Activated naive CD4-positive, alpha-beta T cell treated with anti-CD3 and anti-CD28 coated beads, Interleukin-2, amount 50 U/mL, for 24 hours (primary cell): ENCODE measurements at regions not wholly inside any gene's neighbourhood (a gene's known extent, or its start where the extent isn't known, plus 50 kb on each side); places are given as distances from the start of the nearest gene placed in this dataset.

Source experiments
- H3K27ac Mint-ChIP-seq: one replicate; pipeline ENCODE4 v1.8.0; 2021; ENCODE audit warnings: mild to moderate bottlenecking, mixed read lengths
- H3K27me3 Mint-ChIP-seq: one replicate; pipeline ENCODE4 v1.8.0; 2021; ENCODE audit warnings: mixed read lengths
- H3K36me3 Mint-ChIP-seq: one replicate; pipeline ENCODE4 v1.8.0; 2021; ENCODE audit warnings: mixed read lengths
- H3K4me1 Mint-ChIP-seq: one replicate; pipeline ENCODE4 v1.8.0; 2021; ENCODE audit warnings: mixed read lengths
- H3K4me3 Mint-ChIP-seq: one replicate; pipeline ENCODE4 v1.8.0; 2021; ENCODE audit warnings: mild to moderate bottlenecking, mixed read lengths
- H3K9me3 Mint-ChIP-seq: one replicate; pipeline ENCODE4 v1.8.0; 2021; ENCODE audit warnings: mixed read lengths

GRCh38 chr1:82697965-82698364 lies 897.2 kb downstream of the ADGRL2 start:
- no peaks in the 10 kb centered on the region for H3K36me3 Mint-ChIP-seq
- no peak overlapping the region for H3K27ac Mint-ChIP-seq
- no peaks in the 10 kb centered on the region for H3K4me1 Mint-ChIP-seq
- H3K4me3 Mint-ChIP-seq = no peak overlapping the region
- H3K9me3 Mint-ChIP-seq = peaks cover 5% of the 10 kb centered on the region
- H3K27me3 Mint-ChIP-seq = peaks cover 6% of the 10 kb centered on the region

GRCh38 chr1:82695443-82695842 lies 894.7 kb downstream of the ADGRL2 start:
- H3K4me3 Mint-ChIP-seq = no peak overlapping the region
- H3K4me1 Mint-ChIP-seq = no peaks in the 10 kb centered on the region
- H3K27me3 Mint-ChIP-seq = peaks cover 6% of the 10 kb centered on the region
- H3K9me3 Mint-ChIP-seq = peaks cover 5% of the 10 kb centered on the region
- H3K27ac Mint-ChIP-seq = no peak overlapping the region
- H3K36me3 Mint-ChIP-seq = no peaks in the 10 kb centered on the region

- H3K9me3 Mint-ChIP-seq = peaks cover 12% of the 10 kb centered on the region
- no peak overlapping the region for H3K27ac Mint-ChIP-seq
- peaks cover 4% of the 10 kb centered on the region for H3K27me3 Mint-ChIP-seq
- H3K36me3 Mint-ChIP-seq = no peaks in the 10 kb centered on the region
- no peaks in the 10 kb centered on the region for H3K4me1 Mint-ChIP-seq
- no peak overlapping the region for H3K4me3 Mint-ChIP-seq
These were observed 889.7 kb downstream of the ADGRL2 start for GRCh38 chr1:82690411-82690810.

- H3K36me3 Mint-ChIP-seq = no peaks in the 10 kb centered on the region
- no peak overlapping the region for H3K4me3 Mint-ChIP-seq
- no peak overlapping the region for H3K27ac Mint-ChIP-seq
- peaks cover 6% of the 10 kb centered on the region for H3K9me3 Mint-ChIP-seq
- H3K4me1 Mint-ChIP-seq = no peaks in the 10 kb centered on the region
- H3K27me3 Mint-ChIP-seq = no peaks in the 10 kb centered on the region
These were observed 888.5 kb downstream of the ADGRL2 start for GRCh38 chr1:82689217-82689616.

GRCh38 chr1:82686774-82687173 lies 886.0 kb downstream of the ADGRL2 start:
- H3K36me3 Mint-ChIP-seq = no peaks in the 10 kb centered on the region
- H3K9me3 Mint-ChIP-seq = peaks cover 6% of the 10 kb centered on the region
- H3K4me1 Mint-ChIP-seq = no peaks in the 10 kb centered on the region
- no peak overlapping the region for H3K4me3 Mint-ChIP-seq
- H3K27me3 Mint-ChIP-seq = no peaks in the 10 kb centered on the region
- no peak overlapping the region for H3K27ac Mint-ChIP-seq

- Mint-ChIP-seq H3K9me3 (no peaks in the 10 kb centered on the region), H3K27ac (no peak overlapping the region), H3K4me1 (no peaks in the 10 kb centered on the region), H3K4me3 (no peak overlapping the region), H3K36me3 (no peaks in the 10 kb centered on the region), H3K27me3 (no peaks in the 10 kb centered on the region)
These were observed 846.2 kb downstream of the ADGRL2 start for GRCh38 chr1:82646888-82647287.

- Mint-ChIP-seq H3K4me1 (no peaks in the 10 kb centered on the region), H3K36me3 (no peaks in the 10 kb centered on the region), H3K9me3 (no peaks in the 10 kb centered on the region), H3K4me3 (no peak overlapping the region), H3K27me3 (no peaks in the 10 kb centered on the region), H3K27ac (no peak overlapping the region)
These were observed 845.6 kb downstream of the ADGRL2 start for GRCh38 chr1:82646336-82646735.

- no peaks in the 10 kb centered on the region for H3K27me3 Mint-ChIP-seq
- H3K4me3 Mint-ChIP-seq = no peak overlapping the region
- H3K4me1 Mint-ChIP-seq = no peaks in the 10 kb centered on the region
- no peaks in the 10 kb centered on the region for H3K36me3 Mint-ChIP-seq
- H3K9me3 Mint-ChIP-seq = no peaks in the 10 kb centered on the region
- no peak overlapping the region for H3K27ac Mint-ChIP-seq
These were observed 843.6 kb downstream of the ADGRL2 start for GRCh38 chr1:82644186-82644915.

- no peaks in the 10 kb centered on the region for H3K36me3 Mint-ChIP-seq
- H3K27ac Mint-ChIP-seq = no peak overlapping the region
- H3K4me3 Mint-ChIP-seq = no peak overlapping the region
- H3K27me3 Mint-ChIP-seq = no peaks in the 10 kb centered on the region
- H3K4me1 Mint-ChIP-seq = no peaks in the 10 kb centered on the region
- peaks cover 4% of the 10 kb centered on the region for H3K9me3 Mint-ChIP-seq
These were observed 839.6 kb downstream of the ADGRL2 start for GRCh38 chr1:82640352-82640751.

- H3K36me3 Mint-ChIP-seq = no peaks in the 10 kb centered on the region
- peaks cover 4% of the 10 kb centered on the region for H3K9me3 Mint-ChIP-seq
- no peaks in the 10 kb centered on the region for H3K4me1 Mint-ChIP-seq
- H3K27me3 Mint-ChIP-seq = no peaks in the 10 kb centered on the region
- no peak overlapping the region for H3K4me3 Mint-ChIP-seq
- H3K27ac Mint-ChIP-seq = no peak overlapping the region
These were observed 833.5 kb downstream of the ADGRL2 start for GRCh38 chr1:82634266-82634665.

GRCh38 chr1:82632155-82632554 lies 831.4 kb downstream of the ADGRL2 start:
- H3K4me3 Mint-ChIP-seq = no peak overlapping the region
- no peaks in the 10 kb centered on the region for H3K4me1 Mint-ChIP-seq
- H3K36me3 Mint-ChIP-seq = no peaks in the 10 kb centered on the region
- H3K27ac Mint-ChIP-seq = no peak overlapping the region
- peaks cover 4% of the 10 kb centered on the region for H3K9me3 Mint-ChIP-seq
- H3K27me3 Mint-ChIP-seq = no peaks in the 10 kb centered on the region

- no peaks in the 10 kb centered on the region for H3K36me3 Mint-ChIP-seq
- no peak overlapping the region for H3K4me3 Mint-ChIP-seq
- no peaks in the 10 kb centered on the region for H3K4me1 Mint-ChIP-seq
- H3K27ac Mint-ChIP-seq = no peak overlapping the region
- no peaks in the 10 kb centered on the region for H3K27me3 Mint-ChIP-seq
- H3K9me3 Mint-ChIP-seq = peaks cover 5% of the 10 kb centered on the region
These were observed 828.2 kb downstream of the ADGRL2 start for GRCh38 chr1:82628887-82629286.

GRCh38 chr1:82625537-82625936 lies 824.8 kb downstream of the ADGRL2 start:
- no peak overlapping the region for H3K4me3 Mint-ChIP-seq
- peaks cover 5% of the 10 kb centered on the region for H3K9me3 Mint-ChIP-seq
- no peak overlapping the region for H3K27ac Mint-ChIP-seq
- H3K4me1 Mint-ChIP-seq = no peaks in the 10 kb centered on the region
- peaks cover 2% of the 10 kb centered on the region for H3K27me3 Mint-ChIP-seq
- no peaks in the 10 kb centered on the region for H3K36me3 Mint-ChIP-seq

GRCh38 chr1:82621076-82621475 lies 820.3 kb downstream of the ADGRL2 start:
- H3K4me1 Mint-ChIP-seq = no peaks in the 10 kb centered on the region
- no peak overlapping the region for H3K27ac Mint-ChIP-seq
- H3K9me3 Mint-ChIP-seq = no peaks in the 10 kb centered on the region
- H3K27me3 Mint-ChIP-seq = peaks cover 2% of the 10 kb centered on the region
- no peak overlapping the region for H3K4me3 Mint-ChIP-seq
- no peaks in the 10 kb centered on the region for H3K36me3 Mint-ChIP-seq

GRCh38 chr1:82614090-82614489 lies 813.4 kb downstream of the ADGRL2 start:
- no peak overlapping the region for H3K4me3 Mint-ChIP-seq
- no peaks in the 10 kb centered on the region for H3K27me3 Mint-ChIP-seq
- no peaks in the 10 kb centered on the region for H3K4me1 Mint-ChIP-seq
- H3K9me3 Mint-ChIP-seq = no peaks in the 10 kb centered on the region
- no peak overlapping the region for H3K27ac Mint-ChIP-seq
- H3K36me3 Mint-ChIP-seq = no peaks in the 10 kb centered on the region

- Mint-ChIP-seq H3K27ac (no peak overlapping the region), H3K4me3 (no peak overlapping the region), H3K9me3 (no peaks in the 10 kb centered on the region), H3K4me1 (no peaks in the 10 kb centered on the region), H3K36me3 (no peaks in the 10 kb centered on the region), H3K27me3 (no peaks in the 10 kb centered on the region)
These were observed 812.3 kb downstream of the ADGRL2 start for GRCh38 chr1:82612986-82613385.

- Mint-ChIP-seq H3K27ac (no peak overlapping the region), H3K4me1 (no peaks in the 10 kb centered on the region), H3K36me3 (no peaks in the 10 kb centered on the region), H3K9me3 (no peaks in the 10 kb centered on the region), H3K27me3 (no peaks in the 10 kb centered on the region), H3K4me3 (no peak overlapping the region)
These were observed 805.8 kb downstream of the ADGRL2 start for GRCh38 chr1:82606546-82606945.
